GF-D8 (cell line): ENCODE measurements at regions not wholly inside any gene's neighbourhood (a gene's known extent, or its start where the extent isn't known, plus 50 kb on each side); places are given as distances from the start of the nearest gene placed in this dataset.
"Not testable (repeated sequence)": the region's sequence is repeated elsewhere in the genome, so short reads cannot be mapped to it uniquely, and the experiment has no call there.

ENCODE experiments used
- DNase-seq: peaks from one replicate; lab custom pipeline; 2025; lab: John Stamatoyannopoulos, UW

DNA sequence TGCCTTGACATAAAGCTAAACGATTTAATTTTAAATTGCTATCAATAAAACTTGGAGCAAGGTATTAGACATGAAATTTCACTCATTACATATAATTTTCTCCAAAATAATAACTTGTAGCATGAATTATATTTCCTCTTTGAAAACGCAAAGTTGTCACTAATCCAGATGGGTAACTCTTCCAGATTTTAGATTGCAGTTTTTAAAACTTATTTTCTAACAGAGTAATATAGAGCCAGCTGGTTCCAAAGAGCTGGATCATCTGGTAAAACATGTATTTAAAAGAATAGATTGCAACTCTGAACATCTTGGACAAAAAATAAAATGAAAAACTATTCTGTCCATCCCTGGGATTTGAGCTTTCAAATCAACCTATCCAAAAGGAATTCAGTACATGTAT, 238.2 kb upstream of the INTU start:
- no peak for DNase-seq

DNA sequence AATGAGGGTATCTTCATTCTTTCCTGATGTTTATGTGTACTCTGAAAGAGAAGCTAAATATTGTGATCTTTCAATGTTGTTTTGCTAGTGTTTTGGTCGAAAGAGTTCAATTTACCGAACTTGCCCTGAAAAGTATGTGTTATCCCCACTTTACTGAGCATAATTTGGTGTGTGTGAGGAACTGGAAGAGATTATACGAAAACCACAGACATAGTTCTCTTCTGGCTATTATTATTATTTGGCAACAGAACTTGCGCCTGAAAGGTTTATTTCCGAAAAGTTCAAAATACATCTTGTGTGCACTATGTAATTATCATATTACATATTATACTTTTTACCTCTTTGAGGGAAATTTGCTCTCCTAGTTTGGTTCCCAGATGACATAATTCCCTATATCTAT, 232.5 kb upstream of the INTU start:
- no peak for DNase-seq

- DNase-seq = no peak
Measured at GRCh38 chr4:127400731-127401346, 231.9 kb upstream of the INTU start.

DNA sequence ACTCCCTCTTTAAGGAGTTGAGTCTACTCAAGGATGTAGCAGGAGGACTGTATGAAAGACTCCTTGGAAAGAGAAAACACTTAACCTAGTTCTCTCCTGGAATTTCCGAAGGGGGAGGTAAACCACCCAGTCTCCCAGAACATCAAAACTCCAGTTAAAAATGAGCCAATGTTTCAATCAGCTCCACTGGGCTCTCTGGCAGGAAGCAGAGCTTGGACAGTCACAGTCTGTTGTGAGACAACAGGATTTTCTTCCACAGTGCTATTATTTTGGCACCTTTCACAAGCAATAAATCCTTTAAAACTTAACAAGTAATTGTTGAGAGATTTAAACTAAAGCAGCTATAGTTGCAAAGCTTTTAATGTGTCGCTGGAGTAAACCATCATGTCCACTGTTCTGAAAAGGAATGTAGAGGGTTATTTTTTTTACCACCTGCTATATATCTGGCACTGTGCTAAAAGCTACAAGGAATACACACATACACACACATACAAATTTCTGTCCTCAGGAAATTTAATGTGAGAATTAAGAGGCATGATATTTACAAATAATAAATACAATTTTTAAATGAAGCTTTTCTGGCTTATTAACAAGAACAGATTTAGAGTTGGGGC, 229.2 kb upstream of the INTU start:
- DNase-seq = no peak

DNA sequence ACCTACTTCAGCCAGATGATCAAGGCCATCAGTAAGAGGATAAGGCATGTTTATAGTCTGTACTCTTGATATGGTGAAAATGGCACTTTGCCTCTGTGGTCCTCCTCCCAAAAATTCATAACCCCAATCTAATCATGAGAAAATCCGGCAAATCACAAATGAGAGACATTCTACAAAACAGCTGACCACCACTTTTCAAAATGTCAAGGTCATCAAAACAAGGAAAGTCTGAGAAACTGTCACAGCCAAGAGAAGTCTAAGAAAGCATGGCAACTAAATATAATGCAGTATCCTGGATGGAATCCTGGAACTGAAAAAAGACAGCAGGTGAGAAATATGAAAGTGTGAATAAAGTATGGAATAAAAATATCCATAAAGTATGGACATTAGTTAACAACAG, 226.6 kb upstream of the INTU start:
- DNase-seq = no peak

DNA sequence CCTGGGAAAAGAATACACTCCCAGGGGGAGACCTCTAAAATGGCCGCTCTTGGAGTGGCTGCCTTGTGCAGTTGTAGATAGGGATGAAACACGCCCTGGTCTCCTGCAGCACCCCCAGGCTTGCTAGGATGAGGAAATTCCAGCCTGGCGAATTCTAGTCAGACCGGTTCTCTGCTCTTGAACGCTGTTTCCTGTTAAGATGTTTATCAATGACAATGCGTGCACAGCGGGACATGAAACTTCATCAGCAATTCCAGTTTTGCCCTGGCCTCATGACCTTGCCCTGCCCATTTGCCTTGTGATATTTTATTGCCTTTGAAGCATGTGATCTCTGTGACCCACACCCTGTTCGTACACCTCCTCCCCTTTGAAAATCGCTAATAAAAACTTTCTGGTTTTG, 225.2 kb upstream of the INTU start:
- not testable (repeated sequence) for DNase-seq

DNA sequence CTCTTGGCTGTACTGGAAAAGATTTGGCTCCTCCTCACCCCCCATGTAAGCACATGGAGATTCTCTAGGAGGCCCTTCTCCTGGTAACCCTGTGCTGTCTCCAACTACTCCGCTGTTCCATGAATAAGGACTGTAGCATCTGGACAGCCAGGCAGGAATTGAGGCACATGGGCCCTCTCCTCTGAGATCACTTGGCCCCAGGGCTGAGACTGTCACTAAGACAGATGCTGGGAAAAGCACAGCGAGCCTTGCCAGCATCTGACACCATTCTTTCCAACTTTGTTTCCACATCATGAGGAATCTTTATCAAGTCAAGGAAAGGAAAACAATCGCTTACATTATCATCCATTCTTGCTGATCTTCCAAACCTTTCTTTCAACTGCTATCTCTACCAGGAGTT, 222.6 kb upstream of the INTU start:
- DNase-seq = no peak

GRCh38 chr4:127410644-127411043, 222.1 kb upstream of the INTU start:
- DNase-seq = no peak

GRCh38 chr4:127414951-127415606, 217.7 kb upstream of the INTU start:
- DNase-seq = no peak

DNA sequence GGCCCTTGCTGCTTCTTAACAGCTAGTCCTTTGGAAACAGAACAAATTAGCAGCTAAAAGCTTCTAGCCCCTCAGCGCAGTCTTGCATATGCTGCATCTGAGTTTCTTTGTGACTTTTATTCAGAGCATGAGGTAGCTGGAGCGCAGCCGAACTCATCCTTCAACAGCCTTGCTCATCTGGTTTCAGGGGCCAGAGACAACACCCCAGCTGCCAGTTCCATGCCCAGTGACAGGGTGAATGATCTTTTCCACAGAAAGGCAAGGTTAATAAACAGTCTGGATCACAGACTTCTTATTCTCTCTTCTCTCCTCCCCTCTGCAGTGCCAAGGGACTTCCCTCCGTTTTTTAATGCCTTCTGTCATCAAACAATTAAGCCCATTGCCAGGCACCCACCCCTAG, 216.6 kb upstream of the INTU start:
- no peak for DNase-seq

- no peak for DNase-seq
Measured at GRCh38 chr4:127417885-127418535, 214.7 kb upstream of the INTU start.

GRCh38 chr4:127419431-127419830, 213.3 kb upstream of the INTU start:
- DNase-seq = no peak

DNA sequence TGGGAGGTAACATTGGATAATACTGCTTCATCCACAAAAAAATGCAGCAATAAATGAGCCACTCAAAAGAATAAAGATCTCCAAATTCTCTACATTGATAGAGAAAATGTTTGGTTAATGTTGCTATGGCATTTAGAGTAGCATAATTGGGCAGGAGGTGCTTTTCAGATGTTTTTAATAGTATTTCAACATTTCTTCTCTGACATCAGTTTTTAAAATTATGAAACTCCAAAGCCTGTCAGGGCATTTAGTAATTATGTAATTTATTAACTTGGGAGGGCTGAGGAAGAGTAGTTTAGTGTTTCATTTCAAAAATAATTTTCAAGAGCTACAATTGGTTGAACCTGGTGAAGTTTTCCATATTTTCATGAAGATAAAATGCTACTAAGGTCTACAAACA, 211.3 kb upstream of the INTU start:
- DNase-seq = no peak

- DNase-seq = no peak
Measured at GRCh38 chr4:127425202-127425845, 207.4 kb upstream of the INTU start.

DNA sequence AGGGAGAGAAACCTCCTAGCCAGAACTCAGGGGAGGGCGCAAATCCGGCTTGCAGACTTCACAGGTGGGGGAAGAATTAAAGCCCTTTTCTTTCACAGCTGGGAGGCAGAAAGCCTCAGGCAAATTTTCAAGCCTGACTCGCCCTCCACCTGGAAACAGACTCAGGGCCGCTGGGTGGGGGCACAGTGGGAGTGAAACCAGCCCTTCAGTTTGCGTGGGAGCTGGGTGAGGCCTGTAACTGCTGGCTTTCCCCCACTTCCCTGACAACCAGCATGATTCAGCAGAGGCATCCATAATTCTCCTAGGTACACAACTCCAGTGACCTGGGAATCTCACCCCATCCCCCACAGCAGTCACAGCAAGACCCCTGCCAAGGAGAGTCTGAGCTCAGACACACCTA, 206.9 kb upstream of the INTU start:
- DNase-seq = no peak

DNA sequence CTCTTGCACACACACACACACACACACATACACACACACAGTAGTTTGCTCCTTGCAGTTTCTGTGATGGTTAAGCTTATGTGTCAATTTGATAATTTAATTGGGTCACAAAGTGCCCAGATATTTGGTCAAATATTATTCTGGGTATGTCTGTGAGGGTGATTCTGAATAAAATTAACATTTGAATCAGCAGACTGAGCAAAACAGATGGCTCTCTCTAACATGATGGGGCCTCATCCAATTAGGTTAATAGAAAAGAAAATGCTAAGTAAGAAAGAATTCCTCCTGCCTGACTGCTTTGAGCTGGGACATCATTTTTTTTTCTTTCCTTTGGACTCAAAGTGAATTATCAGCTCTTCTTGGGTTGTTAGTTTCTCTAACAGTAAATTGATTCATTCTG, 191.2 kb upstream of the INTU start:
- no peak for DNase-seq

GRCh38 chr4:127445471-127445870, 187.3 kb upstream of the INTU start:
- no peak for DNase-seq

- DNase-seq = no peak
Measured at GRCh38 chr4:127446427-127446885, 186.3 kb upstream of the INTU start.

- DNase-seq = no peak
Measured at GRCh38 chr4:127448986-127449385, 183.8 kb upstream of the INTU start.

- DNase-seq = no peak
Measured at GRCh38 chr4:127449449-127449848, 183.3 kb upstream of the INTU start.

GRCh38 chr4:127450276-127450675, 182.5 kb upstream of the INTU start:
- DNase-seq = no peak

DNA sequence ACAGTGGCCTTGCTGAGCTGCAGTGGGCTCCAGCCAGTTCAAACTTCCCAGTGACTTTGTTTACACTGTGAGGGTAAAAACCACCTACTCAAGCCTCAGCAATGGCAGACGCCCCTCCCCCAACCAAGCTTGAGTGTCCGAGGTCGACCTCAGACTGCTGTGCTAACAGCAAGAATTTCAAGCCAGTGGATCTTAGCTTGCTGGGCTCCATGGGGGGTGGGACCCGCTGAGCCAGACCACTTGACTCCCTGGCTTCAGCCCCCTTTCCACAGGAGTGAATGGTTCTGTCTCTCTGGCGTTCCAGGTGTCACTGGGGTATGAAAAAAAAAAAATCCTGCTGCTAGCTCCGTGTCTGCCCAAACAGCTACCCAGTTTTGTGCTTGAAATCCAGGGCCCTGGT, 168.9 kb upstream of the INTU start:
- no peak for DNase-seq

DNA sequence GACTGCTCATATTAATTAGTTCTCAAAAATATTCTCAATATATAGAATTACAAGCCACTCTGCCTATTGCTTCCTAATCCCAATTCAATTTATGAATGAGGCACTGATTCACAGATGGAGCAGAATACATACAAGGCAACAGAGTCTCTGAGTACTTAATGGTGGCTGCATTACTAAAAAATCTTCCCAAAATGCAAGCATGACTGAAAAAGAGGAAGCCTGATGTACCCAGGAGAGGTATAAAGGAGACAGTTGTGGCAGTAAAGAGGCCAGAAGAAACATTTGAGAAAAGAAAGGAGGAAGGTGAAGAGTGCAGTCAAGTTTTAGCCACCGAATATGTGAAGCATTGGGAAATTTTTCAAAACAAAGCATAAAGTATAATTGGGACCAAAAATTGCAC, 163.2 kb upstream of the INTU start:
- DNase-seq = no peak
